ENCODE measurements at regions not wholly inside any gene's neighbourhood (a gene's known extent, or its start where the extent isn't known, plus 50 kb on each side); places are given as distances from the start of the nearest gene placed in this dataset.

DNA sequence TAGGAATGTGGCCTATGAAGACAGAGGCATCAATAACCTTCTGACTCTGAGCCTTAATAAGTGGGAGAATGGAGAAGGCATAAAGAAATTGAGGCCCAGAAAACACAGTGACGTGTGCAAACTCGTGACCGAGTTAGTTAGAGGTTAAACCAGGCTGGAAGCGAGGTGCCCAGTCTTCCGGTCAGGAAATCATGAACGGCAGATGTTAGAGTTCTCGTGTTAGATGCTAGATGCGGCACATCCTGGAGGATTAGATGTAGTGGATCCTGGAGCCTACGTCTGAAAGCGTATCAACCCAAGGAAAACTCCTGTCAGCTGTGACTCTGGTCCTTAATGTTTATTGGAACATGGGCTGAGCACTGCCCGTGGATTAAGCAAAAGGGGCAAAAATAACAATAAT is 275.9 kb downstream of the TCF7L2 start:
- H3K36me3 Mint-ChIP-seq: no peaks in the 10 kb centered on the region
- peaks cover 13% of the 10 kb centered on the region for H3K4me1 Mint-ChIP-seq
- no peaks in the 10 kb centered on the region for H3K36me3 ChIP-seq (replicated peaks in 1 of 2; ENCODE audit: control insufficient read depth in 1 of 2, insufficient read depth in 2 of 2, low read length in 2 of 2)
- no peaks in the 10 kb centered on the region for H3K4me1 ChIP-seq (ENCODE audit: control insufficient read depth in 1 of 2, insufficient read depth in 2 of 2, low read length in 2 of 2)
- no peak overlapping the region for H3K4me3 ChIP-seq (replicated peaks in 1 of 3; ENCODE audit: low read depth in 2 of 3, low read length in 3 of 3)
- no peak overlapping the region for H2AFZ ChIP-seq (ENCODE audit: insufficient read depth, low read depth, low read length, poor library complexity, severe bottlenecking)
- peaks cover 0 to 21% (median 5%) of the 10 kb centered on the region in 3 donors for H3K27me3 Mint-ChIP-seq (ENCODE audit: low read depth in 3 of 3)
- H4K20me1 ChIP-seq (ENCODE audit: insufficient read depth, low read length): no peaks in the 10 kb centered on the region
- H3K79me2 ChIP-seq (ENCODE audit: insufficient read depth, low read length): no peaks in the 10 kb centered on the region
- intact Hi-C loops (cut with micrococcal nuclease): no loop called here
- no peaks in the 10 kb centered on the region for H3K9me3 Mint-ChIP-seq
- no peak overlapping the region for H3K27ac ChIP-seq (ENCODE audit: low read depth in 1 of 2, low read length in 2 of 2)
- no peak for TF ChIP-seq CTCF (IDR thresholded peaks at IDR 0.05)
- no peak overlapping the region for H3K9ac ChIP-seq (ENCODE audit: insufficient read depth, low read length, poor library complexity, severe bottlenecking)
- H3K9me3 ChIP-seq (replicated peaks in 1 of 2; ENCODE audit: control insufficient read depth in 1 of 2, insufficient read depth in 1 of 2, low read length in 2 of 2): no peaks in the 10 kb centered on the region
- WGBS (ENCODE audit: insufficient coverage): 92% methylated on average over 10 of the region's 11 CpGs
- DNase-seq: no peak
- H3K27ac Mint-ChIP-seq: no peak overlapping the region
- H3K4me3 Mint-ChIP-seq: no peak overlapping the region
- no peaks in the 10 kb centered on the region for H3K27me3 ChIP-seq (ENCODE audit: control insufficient read depth in 2 of 2, insufficient read depth in 2 of 2, low read length in 2 of 2)
- no peak overlapping the region for H3K4me2 ChIP-seq (replicated peaks; ENCODE audit: extremely low read depth, low read length, poor library complexity, severe bottlenecking)

DNA sequence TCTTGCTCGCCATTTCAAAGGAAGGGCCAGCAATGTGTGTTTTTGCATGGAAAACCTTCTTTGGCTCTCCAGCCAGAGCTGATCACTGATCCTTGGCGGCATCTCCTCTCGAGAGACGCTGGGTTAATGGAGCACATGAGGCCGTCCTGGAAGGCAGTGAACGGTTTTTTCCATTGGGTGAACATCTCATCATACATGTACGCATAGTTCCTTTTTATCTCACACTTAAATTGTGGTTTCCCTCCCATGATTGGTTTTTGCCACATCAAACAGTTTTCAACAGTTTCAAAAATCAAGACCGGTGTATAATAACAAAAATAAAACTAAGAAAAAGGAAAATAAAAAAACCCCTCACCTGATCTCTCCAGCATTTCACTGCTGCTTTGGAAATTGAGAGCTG is 276.4 kb downstream of the TCF7L2 start:
- Histone ChIP-seq H3K36me3 (replicated peaks in 1 of 2; ENCODE audit: control insufficient read depth in 1 of 2, insufficient read depth in 2 of 2, low read length in 2 of 2) (no peaks in the 10 kb centered on the region), H3K4me2 (replicated peaks; ENCODE audit: extremely low read depth, low read length, poor library complexity, severe bottlenecking) (no peak overlapping the region), H3K9ac (ENCODE audit: insufficient read depth, low read length, poor library complexity, severe bottlenecking) (no peak overlapping the region), H3K27ac (ENCODE audit: low read depth in 1 of 2, low read length in 2 of 2) (no peak overlapping the region), H2AFZ (ENCODE audit: insufficient read depth, low read depth, low read length, poor library complexity, severe bottlenecking) (no peak overlapping the region), H3K27me3 (ENCODE audit: control insufficient read depth in 2 of 2, insufficient read depth in 2 of 2, low read length in 2 of 2) (no peaks in the 10 kb centered on the region), H3K4me1 (ENCODE audit: control insufficient read depth in 1 of 2, insufficient read depth in 2 of 2, low read length in 2 of 2) (no peaks in the 10 kb centered on the region), H4K20me1 (ENCODE audit: insufficient read depth, low read length) (no peaks in the 10 kb centered on the region), H3K79me2 (ENCODE audit: insufficient read depth, low read length) (no peaks in the 10 kb centered on the region), H3K9me3 (replicated peaks in 1 of 2; ENCODE audit: control insufficient read depth in 1 of 2, insufficient read depth in 1 of 2, low read length in 2 of 2) (no peaks in the 10 kb centered on the region), H3K4me3 (replicated peaks in 1 of 3; ENCODE audit: low read depth in 2 of 3, low read length in 3 of 3) (no peak overlapping the region)
- peaks cover 12% of the 10 kb centered on the region for H3K4me1 Mint-ChIP-seq
- no peak for DNase-seq
- no peak overlapping the region for H3K4me3 Mint-ChIP-seq
- H3K27ac Mint-ChIP-seq: no peak overlapping the region
- no peaks in the 10 kb centered on the region for H3K9me3 Mint-ChIP-seq
- no peak for TF ChIP-seq CTCF (IDR thresholded peaks at IDR 0.05)
- no peaks in the 10 kb centered on the region for H3K36me3 Mint-ChIP-seq
- peaks cover 0 to 21% (median 5%) of the 10 kb centered on the region in 3 donors for H3K27me3 Mint-ChIP-seq (ENCODE audit: low read depth in 3 of 3)
- WGBS (ENCODE audit: insufficient coverage): 90% methylated on average over 4 of the region's 8 CpGs
- intact Hi-C loops (cut with micrococcal nuclease): no loop called here

Measured in CD14-positive monocyte (primary cell).